ENCODE measurements at regions not wholly inside any gene's neighbourhood (a gene's known extent, or its start where the extent isn't known, plus 50 kb on each side); places are given as distances from the start of the nearest gene placed in this dataset.

DNA sequence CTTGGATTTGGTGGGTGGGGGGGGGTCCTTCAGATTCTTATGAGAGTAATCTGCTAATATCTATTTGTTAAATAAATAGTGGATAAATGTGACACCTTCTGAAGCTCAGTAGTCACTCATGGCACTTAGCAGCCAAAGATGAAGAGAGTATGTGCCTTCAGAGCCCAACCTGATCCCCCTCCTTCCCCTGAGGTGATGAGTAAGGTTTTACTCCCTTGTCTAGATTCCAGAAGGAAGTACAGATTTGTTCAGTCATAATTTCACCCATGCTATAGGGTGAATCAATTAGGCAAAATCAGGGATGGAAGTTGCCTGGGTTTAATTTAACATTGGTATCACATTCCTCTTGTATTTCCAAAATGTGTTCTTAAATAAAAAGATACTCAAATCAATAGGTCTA lies 340.3 kb upstream of the ATP2B1 start:
- H3K36me3 Mint-ChIP-seq (ENCODE audit: low read depth), result no peaks in the 10 kb centered on the region
- no peak overlapping the region for H3K27ac Mint-ChIP-seq
- no peaks in the 10 kb centered on the region for H3K9me3 Mint-ChIP-seq
- H3K27me3 Mint-ChIP-seq, result no peaks in the 10 kb centered on the region
- H3K4me3 Mint-ChIP-seq, result no peak overlapping the region
- ATAC-seq (replicated peaks), result no peak
- no peaks in the 10 kb centered on the region for H3K4me1 Mint-ChIP-seq

DNA sequence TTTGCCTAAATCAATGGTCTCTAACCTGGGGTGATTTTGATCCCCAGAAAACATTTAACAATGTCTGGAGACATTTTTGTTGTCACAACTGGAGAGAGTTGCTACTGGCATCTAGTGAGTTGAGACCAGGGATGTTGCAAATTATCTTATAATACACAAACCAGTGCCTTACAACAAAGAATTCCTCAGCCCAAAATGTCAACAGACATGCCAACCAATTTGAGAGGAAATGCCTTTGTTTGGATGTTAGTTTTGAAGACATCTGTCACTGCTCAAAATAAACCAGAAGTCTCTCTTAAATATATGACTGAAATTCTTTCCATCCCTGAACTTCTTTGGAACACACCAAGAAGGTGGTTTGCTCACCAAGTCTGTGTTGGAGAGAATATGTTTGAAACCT lies 336.9 kb upstream of the ATP2B1 start:
- Mint-ChIP-seq H3K4me3 (no peak overlapping the region), H3K9me3 (peaks cover 7% of the 10 kb centered on the region), H3K36me3 (ENCODE audit: low read depth) (no peaks in the 10 kb centered on the region), H3K27ac (no peak overlapping the region), H3K27me3 (no peaks in the 10 kb centered on the region), H3K4me1 (no peaks in the 10 kb centered on the region)
- ATAC-seq (replicated peaks), result no peak

DNA sequence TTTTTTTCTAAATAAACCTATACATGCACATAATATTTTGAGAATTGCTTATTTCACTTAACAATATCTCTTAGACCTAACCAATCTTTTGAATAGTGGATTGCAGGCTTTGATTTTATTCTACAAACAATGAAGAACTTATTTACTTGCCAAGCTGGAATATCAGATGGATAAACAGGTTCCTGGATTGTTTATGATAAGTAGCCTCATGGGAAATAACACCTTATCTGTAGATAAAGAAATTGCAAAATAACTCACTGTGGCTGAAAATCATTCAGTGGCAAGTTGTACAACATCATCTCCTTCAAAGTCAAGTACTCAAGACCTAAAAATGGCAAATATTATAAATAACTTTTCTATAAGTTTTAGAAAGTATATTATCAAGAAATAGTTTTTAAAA lies 335.4 kb upstream of the ATP2B1 start:
- H3K27me3 Mint-ChIP-seq, result no peaks in the 10 kb centered on the region
- peaks cover 7% of the 10 kb centered on the region for H3K9me3 Mint-ChIP-seq
- H3K27ac Mint-ChIP-seq, result no peak overlapping the region
- no peak for ATAC-seq (replicated peaks)
- no peak overlapping the region for H3K4me3 Mint-ChIP-seq
- H3K36me3 Mint-ChIP-seq (ENCODE audit: low read depth), result no peaks in the 10 kb centered on the region
- no peaks in the 10 kb centered on the region for H3K4me1 Mint-ChIP-seq

DNA sequence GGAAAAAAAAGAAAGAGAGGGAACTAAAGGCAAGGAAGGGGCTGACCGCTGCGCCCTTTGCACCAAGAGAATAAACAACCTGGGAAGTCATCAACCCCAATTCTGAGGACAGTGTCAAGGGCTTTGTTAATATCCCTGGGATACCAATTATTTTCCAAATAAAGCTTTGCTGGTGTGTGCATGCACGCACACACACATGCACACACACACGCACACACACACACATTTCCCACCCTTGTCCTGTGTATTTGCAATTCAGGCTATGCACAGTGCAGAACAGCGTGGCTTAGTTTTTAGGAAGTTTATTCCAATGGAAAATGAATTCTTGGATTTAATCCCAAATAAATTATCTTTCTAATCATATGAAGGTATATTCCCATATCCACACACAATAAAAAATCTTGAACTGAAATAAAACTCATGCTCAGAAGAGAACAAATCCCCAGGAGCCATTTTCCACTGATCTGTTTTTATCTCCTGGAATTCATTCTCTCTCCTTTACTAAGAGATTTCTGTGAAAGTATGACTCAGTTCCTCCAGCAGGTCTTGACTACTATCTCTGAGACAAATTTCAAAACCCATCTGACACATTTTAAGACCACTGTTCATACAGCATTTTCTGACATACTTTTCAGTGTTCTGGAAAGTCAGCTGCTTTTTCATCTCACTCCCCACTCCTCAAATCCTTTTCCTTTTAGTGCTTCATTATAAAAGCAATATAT lies 334.4 kb upstream of the ATP2B1 start:
- peak; percentile 88 for ATAC-seq (replicated peaks)
- Mint-ChIP-seq H3K4me1 (no peaks in the 10 kb centered on the region), H3K36me3 (ENCODE audit: low read depth) (no peaks in the 10 kb centered on the region), H3K9me3 (peaks cover 7% of the 10 kb centered on the region), H3K27ac (peak overlapping the region; percentile 81), H3K27me3 (no peaks in the 10 kb centered on the region), H3K4me3 (peak overlapping the region; percentile 28)

DNA sequence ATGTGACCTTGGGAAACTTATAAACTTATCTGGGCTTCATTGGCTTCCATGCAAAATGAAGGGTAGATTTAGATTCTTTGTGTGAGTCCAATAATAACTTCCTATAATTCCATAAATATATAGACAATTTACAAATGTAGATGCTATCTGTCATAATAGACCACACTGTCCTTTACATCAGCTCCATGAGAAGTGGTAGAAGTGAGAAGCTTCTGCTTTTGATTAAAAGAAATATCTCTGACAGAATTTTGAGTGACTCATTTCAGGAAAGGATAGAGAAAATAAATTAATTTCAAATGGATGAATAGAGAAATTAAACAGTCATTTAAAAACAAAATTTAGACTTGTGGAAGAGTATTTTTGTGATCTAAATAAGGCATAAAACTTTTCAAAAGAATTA lies 329.7 kb upstream of the ATP2B1 start:
- peaks cover 6% of the 10 kb centered on the region for H3K27me3 Mint-ChIP-seq
- ATAC-seq (replicated peaks), result no peak
- H3K4me1 Mint-ChIP-seq, result peaks cover 14% of the 10 kb centered on the region
- no peak overlapping the region for H3K27ac Mint-ChIP-seq
- H3K4me3 Mint-ChIP-seq, result no peak overlapping the region
- H3K36me3 Mint-ChIP-seq (ENCODE audit: low read depth), result no peaks in the 10 kb centered on the region
- peaks cover 24% of the 10 kb centered on the region for H3K9me3 Mint-ChIP-seq

DNA sequence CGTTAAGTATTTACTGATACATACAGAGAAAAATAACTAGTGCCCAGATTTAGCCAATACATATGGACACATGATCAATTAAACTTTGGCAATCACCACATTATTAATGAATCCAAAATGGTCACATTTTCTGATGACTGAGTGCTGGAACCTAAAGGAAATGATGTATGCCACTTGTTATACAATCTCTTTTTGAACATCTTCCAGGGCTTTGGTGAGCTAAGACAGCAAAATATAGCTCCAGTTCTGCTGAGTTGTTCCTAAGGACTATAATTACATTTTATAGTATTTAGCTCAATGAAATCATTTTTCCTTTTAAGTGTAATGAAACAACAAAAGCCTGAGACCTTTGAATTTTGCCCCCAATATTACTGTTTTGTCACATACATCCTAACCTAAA lies 329.1 kb upstream of the ATP2B1 start:
- no peaks in the 10 kb centered on the region for H3K36me3 Mint-ChIP-seq (ENCODE audit: low read depth)
- peaks cover 24% of the 10 kb centered on the region for H3K9me3 Mint-ChIP-seq

DNA sequence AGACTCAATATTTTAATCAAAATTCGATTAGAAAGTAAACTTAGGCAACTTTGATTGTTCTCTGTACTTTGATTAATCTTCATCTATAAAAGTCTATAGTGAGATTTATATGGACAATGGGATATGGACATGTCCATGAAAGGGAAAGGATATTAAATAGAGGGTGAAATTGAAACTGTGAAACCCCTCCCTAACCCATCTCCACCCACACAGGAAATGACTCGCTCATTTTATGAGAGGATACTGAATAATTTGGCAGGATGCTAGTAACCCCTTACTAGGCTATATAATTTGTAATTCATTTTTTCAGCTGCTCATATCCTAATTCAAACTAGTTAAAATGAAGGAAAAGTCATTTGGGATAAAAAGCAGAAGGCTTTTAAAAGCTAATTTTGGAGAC lies 328.0 kb upstream of the ATP2B1 start:
- peaks cover 21% of the 10 kb centered on the region for H3K9me3 Mint-ChIP-seq
- H3K27ac Mint-ChIP-seq, result no peak overlapping the region
- no peak for ATAC-seq (replicated peaks)
- H3K4me1 Mint-ChIP-seq, result peaks cover 14% of the 10 kb centered on the region
- peaks cover 6% of the 10 kb centered on the region for H3K27me3 Mint-ChIP-seq
- no peaks in the 10 kb centered on the region for H3K36me3 Mint-ChIP-seq (ENCODE audit: low read depth)
- no peak overlapping the region for H3K4me3 Mint-ChIP-seq

More for the DNA sequence above, 329.1 kb upstream of the ATP2B1 start:
- Mint-ChIP-seq H3K27me3 (peaks cover 6% of the 10 kb centered on the region), H3K4me3 (no peak overlapping the region), H3K27ac (no peak overlapping the region), H3K4me1 (peaks cover 14% of the 10 kb centered on the region)
- ATAC-seq (replicated peaks), result no peak

DNA sequence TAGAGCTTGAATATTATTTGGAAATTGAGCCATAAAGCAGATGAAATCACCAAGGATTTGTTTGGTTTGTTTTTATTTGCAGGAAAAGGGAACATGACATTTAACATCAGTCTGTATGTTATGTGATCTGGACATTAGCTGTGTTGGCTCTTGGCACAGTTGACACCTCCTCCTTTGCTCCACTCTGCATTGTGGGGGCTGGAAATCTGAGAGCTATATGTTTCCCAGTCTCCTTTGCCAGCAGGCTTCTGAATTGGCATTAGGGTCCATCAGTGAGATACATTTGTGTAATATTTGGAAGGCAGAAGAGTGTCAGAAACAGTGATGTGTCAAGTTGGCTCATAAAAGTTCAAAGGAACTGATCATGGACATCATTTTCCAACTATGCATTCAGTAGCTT lies 322.1 kb upstream of the ATP2B1 start:
- Mint-ChIP-seq H3K36me3 (ENCODE audit: low read depth) (no peaks in the 10 kb centered on the region), H3K4me3 (no peak overlapping the region)

DNA sequence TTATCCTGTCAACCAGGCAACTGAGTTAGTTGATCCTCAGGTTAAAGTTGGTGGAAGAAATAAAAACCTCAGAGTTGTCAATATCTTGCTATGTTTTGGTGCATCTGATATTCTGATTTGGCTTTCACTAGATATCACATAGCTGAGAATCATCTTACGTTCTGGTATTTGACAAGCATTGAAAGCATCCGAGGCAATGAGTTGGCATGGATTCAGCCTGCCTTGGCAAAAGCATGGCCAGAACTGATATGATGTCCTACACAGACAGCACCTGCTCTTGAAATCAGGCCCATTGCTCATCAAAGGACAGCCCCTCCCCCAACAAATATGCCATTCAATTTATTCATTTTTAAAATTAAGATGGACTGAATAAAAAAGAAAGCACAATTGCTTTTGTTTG lies 320.7 kb upstream of the ATP2B1 start:
- Mint-ChIP-seq H3K4me3 (no peak overlapping the region), H3K4me1 (peaks cover 4% of the 10 kb centered on the region), H3K9me3 (peaks cover 7% of the 10 kb centered on the region), H3K27ac (no peak overlapping the region), H3K27me3 (no peaks in the 10 kb centered on the region), H3K36me3 (ENCODE audit: low read depth) (no peaks in the 10 kb centered on the region)
- ATAC-seq (replicated peaks), result no peak

More for the DNA sequence above, 322.1 kb upstream of the ATP2B1 start:
- H3K27me3 Mint-ChIP-seq, result peaks cover 6% of the 10 kb centered on the region
- H3K9me3 Mint-ChIP-seq, result peaks cover 14% of the 10 kb centered on the region
- peaks cover 4% of the 10 kb centered on the region for H3K4me1 Mint-ChIP-seq
- no peak for ATAC-seq (replicated peaks)
- H3K27ac Mint-ChIP-seq, result no peak overlapping the region

DNA sequence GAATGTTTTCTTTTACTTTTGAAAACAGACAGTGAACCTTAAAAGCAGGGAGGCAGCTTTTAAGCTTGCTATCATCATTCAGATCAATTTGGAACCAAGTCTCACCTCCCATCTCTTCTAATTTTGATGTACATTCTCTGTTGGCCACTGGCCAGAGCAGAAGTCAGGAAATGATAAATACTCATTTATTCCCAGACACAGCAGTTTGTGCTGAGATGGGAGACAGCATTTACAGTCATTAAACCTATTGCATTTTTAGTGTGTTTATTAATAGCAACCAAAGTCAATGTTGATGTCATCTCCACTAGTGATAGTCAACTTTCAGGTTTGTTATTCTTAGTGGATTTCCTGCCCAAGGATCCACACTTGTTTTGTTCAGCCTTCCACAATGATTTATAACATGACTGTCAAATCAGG lies 320.0 kb upstream of the ATP2B1 start:
- Mint-ChIP-seq H3K36me3 (ENCODE audit: low read depth) (no peaks in the 10 kb centered on the region), H3K4me3 (no peak overlapping the region), H3K27me3 (no peaks in the 10 kb centered on the region), H3K27ac (no peak overlapping the region), H3K9me3 (peaks cover 2% of the 10 kb centered on the region), H3K4me1 (peaks cover 4% of the 10 kb centered on the region)
- ATAC-seq (replicated peaks), result peak; percentile 48

DNA sequence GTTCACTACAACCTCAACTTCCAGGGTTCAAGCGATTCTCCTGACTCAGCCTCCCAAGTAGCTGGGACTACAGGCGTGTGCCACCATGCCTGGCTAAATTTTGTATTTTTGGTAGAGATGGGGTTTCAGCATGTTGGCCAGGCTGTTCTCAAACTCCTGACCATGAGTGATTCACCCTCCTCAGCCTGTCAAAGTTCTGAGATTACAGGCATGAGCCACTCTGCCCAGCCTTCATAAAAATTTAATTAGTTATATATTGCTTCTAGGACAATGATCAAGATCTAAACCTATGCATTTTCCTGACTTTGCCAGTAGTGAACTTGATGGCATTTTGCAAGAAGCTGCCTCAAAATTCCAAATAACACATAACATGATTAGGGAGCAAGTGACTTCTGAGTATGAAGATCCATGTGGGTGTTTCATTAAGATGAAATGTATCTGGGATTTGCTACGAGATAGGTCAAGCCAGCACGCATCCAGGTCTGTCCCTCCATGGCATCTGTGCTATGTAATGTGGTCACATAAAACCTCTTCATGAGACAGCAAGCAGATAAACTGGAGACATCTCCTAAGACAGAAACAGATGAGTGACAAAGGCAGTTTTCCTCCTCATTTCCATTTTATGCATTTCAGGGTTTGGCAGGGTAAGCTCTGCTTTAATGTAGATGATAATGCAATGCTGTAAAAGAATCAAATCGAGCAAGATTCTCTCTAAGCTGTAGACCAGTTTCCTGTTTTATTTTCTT lies 319.4 kb upstream of the ATP2B1 start:
- Mint-ChIP-seq H3K9me3 (no peaks in the 10 kb centered on the region), H3K27ac (no peak overlapping the region), H3K36me3 (ENCODE audit: low read depth) (no peaks in the 10 kb centered on the region), H3K4me3 (no peak overlapping the region), H3K4me1 (peaks cover 4% of the 10 kb centered on the region), H3K27me3 (no peaks in the 10 kb centered on the region)
- ATAC-seq (replicated peaks), result no peak

DNA sequence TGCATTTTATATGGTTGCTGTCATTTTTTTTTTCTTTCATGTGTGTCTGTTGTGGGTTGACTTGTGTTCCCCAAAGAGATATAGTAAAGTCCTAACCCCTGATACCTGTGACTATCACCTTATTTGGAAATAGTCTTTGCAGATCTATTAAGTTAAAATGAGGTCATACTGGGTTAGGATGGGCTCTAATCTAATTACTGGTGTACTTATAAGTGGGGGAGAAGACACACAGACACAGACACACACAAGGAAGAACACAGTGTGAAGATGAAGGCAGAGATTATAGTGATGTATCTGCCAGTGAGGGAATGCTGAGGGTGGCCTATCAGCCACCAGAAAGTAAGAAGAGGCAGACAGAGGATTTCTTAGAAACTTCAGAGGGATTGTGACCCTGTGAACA lies 318.4 kb upstream of the ATP2B1 start:
- no peak overlapping the region for H3K4me3 Mint-ChIP-seq
- H3K9me3 Mint-ChIP-seq, result no peaks in the 10 kb centered on the region
- no peaks in the 10 kb centered on the region for H3K27me3 Mint-ChIP-seq
- H3K4me1 Mint-ChIP-seq, result peaks cover 4% of the 10 kb centered on the region
- H3K36me3 Mint-ChIP-seq (ENCODE audit: low read depth), result no peaks in the 10 kb centered on the region
- H3K27ac Mint-ChIP-seq, result no peak overlapping the region
- ATAC-seq (replicated peaks), result no peak

DNA sequence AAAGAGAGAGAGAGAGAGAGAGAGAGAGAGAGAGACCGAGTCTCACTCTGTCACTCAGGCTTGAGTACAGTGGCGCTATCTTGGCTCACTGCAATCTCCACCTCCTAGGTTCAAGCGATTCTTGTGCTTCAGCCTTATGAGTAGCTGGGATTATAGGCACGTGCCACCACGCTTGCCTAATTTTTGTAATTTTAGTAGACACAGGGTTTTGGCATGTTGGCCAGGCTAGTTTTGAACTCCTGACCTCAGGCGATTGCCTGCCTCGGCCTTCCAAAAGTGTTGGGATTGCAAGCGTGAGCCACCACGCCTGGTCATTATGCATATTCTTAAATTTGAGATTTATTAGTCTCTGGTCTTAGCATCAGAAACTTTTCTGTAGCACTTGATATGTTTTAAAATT lies 317.9 kb upstream of the ATP2B1 start:
- Mint-ChIP-seq H3K27me3 (no peaks in the 10 kb centered on the region), H3K9me3 (no peaks in the 10 kb centered on the region), H3K36me3 (ENCODE audit: low read depth) (no peaks in the 10 kb centered on the region), H3K4me1 (peaks cover 4% of the 10 kb centered on the region), H3K4me3 (no peak overlapping the region), H3K27ac (no peak overlapping the region)
- no peak for ATAC-seq (replicated peaks)

DNA sequence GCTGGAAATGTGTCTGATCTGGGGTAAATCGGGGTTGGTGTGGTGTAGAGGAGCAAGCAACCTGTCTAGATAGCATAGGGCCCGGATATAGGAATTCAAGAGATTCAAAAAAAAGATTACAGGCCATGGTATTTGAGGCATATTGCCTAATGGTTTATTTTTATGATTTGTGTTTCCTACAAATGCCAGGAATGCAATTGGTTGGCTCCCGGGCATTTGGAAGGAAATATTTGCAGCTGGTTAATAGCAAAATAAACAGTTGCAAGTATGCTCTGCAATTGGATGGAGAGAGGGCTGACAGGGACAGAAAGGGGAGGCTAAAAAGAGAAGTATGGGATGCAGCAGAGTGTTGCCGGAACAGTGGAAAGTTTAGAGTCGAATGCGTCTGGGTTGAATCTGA lies 315.6 kb upstream of the ATP2B1 start:
- no peaks in the 10 kb centered on the region for H3K27me3 Mint-ChIP-seq
- no peak overlapping the region for H3K4me3 Mint-ChIP-seq
- H3K4me1 Mint-ChIP-seq, result peaks cover 4% of the 10 kb centered on the region
- H3K9me3 Mint-ChIP-seq, result no peaks in the 10 kb centered on the region
- H3K27ac Mint-ChIP-seq, result no peak overlapping the region
- no peaks in the 10 kb centered on the region for H3K36me3 Mint-ChIP-seq (ENCODE audit: low read depth)
- no peak for ATAC-seq (replicated peaks)

DNA sequence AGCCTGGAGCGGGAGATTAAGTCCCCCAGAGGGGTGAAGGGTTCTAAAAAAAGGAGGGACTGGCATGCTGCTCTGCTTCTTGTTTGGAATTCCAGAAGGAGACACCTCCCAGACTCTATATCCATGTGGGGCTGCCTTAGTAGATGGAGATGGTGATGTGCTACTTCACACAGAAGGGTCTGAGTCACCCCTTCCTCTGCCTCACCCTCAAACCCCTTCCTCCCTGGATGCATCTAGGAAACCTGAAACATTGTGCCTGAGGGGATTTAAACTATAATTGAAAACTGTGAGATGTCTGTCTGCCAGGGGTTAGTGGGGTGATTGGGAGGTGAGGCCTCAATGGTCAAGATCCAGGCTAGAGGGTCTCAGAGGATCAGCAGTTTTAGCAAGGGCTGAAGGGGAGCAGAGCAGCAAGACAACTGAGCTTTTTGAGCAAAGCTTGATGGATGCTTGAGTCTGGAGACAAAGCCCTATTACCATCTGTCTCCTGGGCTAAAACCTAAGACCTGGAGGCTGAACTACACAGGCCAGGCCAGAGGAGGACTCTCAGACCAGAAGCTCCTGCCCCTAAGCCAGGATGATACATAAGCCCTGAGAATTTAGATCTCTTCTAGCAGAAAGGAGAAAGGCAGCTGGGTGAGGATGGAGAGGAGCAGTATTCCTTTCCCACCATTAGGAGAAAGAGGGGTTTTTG lies 314.7 kb upstream of the ATP2B1 start:
- Mint-ChIP-seq H3K27ac (no peak overlapping the region), H3K4me1 (peaks cover 4% of the 10 kb centered on the region), H3K27me3 (no peaks in the 10 kb centered on the region), H3K9me3 (no peaks in the 10 kb centered on the region), H3K4me3 (no peak overlapping the region), H3K36me3 (ENCODE audit: low read depth) (no peaks in the 10 kb centered on the region)
- ATAC-seq (replicated peaks), result no peak

All from activated T-helper 17 cell treated with anti-CD3 and anti-CD28 coated beads, Interleukin-2, amount 50 U/mL, for 72 hours (primary cell).